Thyroid gland (tissue), 4 donors: ENCODE measurements at regions not wholly inside any gene's neighbourhood (a gene's known extent, or its start where the extent isn't known, plus 50 kb on each side); places are given as distances from the start of the nearest gene placed in this dataset.

Experiments
- DNase-seq, 2 donors: peaks; one replicate each; pipeline ENCODE4 v3.0.0-alpha.2; 2019
- H3K27ac ChIP-seq, 3 donors: fragments of 200-600 bp; sonication (generic); 1 replicate in 2 of 3; 2 replicates in 1 of 3; pipeline ENCODE4 v1.5.1; 2016 to 2019; ENCODE audit warnings: mild to moderate bottlenecking in 1 of 3, moderate library complexity in 1 of 3
- H3K27me3 ChIP-seq: fragments of 200-600 bp; sonication (generic); one replicate; pipeline ENCODE4 v1.5.1; 2019
- H3K36me3 ChIP-seq, 2 donors: fragments of 200-600 bp; sonication (generic); one replicate each; pipeline ENCODE4 v1.5.1; 2016 to 2019
- H3K4me1 ChIP-seq, 2 donors: fragments of 200-600 bp; sonication (generic); one replicate each; pipeline ENCODE4 v1.5.1; 2017 to 2019
- H3K4me3 ChIP-seq, 3 donors: fragments of 200-600 bp; sonication (generic); replicated peaks in 1 of 3; 1 replicate in 2 of 3; 2 replicates in 1 of 3; pipeline ENCODE4 v1.5.1; 2016; ENCODE audit warnings: mild to moderate bottlenecking in 1 of 3
- H3K9me3 ChIP-seq: fragments of 200-600 bp; sonication (generic); one replicate; pipeline ENCODE4 v1.5.1; 2017
- CTCF ChIP-seq, 6 experiments: fragments of 200-600 bp in 3 of 6; fragments of 450-650 bp in 3 of 6; sonication (generic) in 3 of 6; IDR thresholded peaks; one replicate each; pipeline ENCODE4 v1.5.1; 2016 to 2019; ENCODE audit warnings: antibody characterized with exemption in 6 of 6, mild to moderate bottlenecking in 2 of 6, inconsistent platforms in 1 of 6, moderate library complexity in 1 of 6
- POLR2A ChIP-seq, 2 donors: fragments of 450-650 bp; IDR thresholded peaks; one replicate each; pipeline ENCODE4 v1.6.1; 2017; ENCODE audit warnings: antibody characterized with exemption in 2 of 2, mild to moderate bottlenecking in 2 of 2, moderate library complexity in 1 of 2
- WGBS, 2 donors: methylation state at CpG; one replicate each; pipeline ENCODE4 v1.1.5; 2017; 5-methylcytosine and 5-hydroxymethylcytosine counted together
- intact Hi-C: fragments of 100-400 bp; cut with DNase I; formaldehyde crosslinking; loops from one replicate; pipeline ENCODE4 v1.15.1; 2023

- intact Hi-C loops, result no loop called here
- TF ChIP-seq CTCF (IDR thresholded peaks at IDR 0.05) (no peak), POLR2A (IDR thresholded peaks at IDR 0.05) (no peak)
- H3K4me1 ChIP-seq, result no peaks in the 10 kb centered on the region
Measured at GRCh38 chr5:138651767-138652117, 76.5 kb upstream of the HSPA9 start.

GRCh38 chr5:138651058-138651766, 76.0 kb upstream of the HSPA9 start:
- no peaks in the 10 kb centered on the region for H3K36me3 ChIP-seq
- 80% methylated on average over 14 of the region's 14 CpGs for WGBS, 2 donors
- intact Hi-C loops, result no loop called here
- no peak overlapping the region for H3K4me3 ChIP-seq
- no peaks in the 10 kb centered on the region for H3K9me3 ChIP-seq
- no peaks in the 10 kb centered on the region for H3K27me3 ChIP-seq
- H3K27ac ChIP-seq, result no peak overlapping the region
- TF ChIP-seq POLR2A (IDR thresholded peaks at IDR 0.05) (no peak), CTCF (IDR thresholded peaks at IDR 0.05) (no peak)
- no peaks in the 10 kb centered on the region for H3K4me1 ChIP-seq
- DNase-seq, result no peak

More at GRCh38 chr5:138651767-138652117, 76.5 kb upstream of the HSPA9 start:
- no peaks in the 10 kb centered on the region for H3K9me3 ChIP-seq
- H3K27me3 ChIP-seq, result no peaks in the 10 kb centered on the region
- no peak overlapping the region for H3K27ac ChIP-seq
- DNase-seq, result no peak
- H3K4me3 ChIP-seq, result no peak overlapping the region
- H3K36me3 ChIP-seq, result no peaks in the 10 kb centered on the region
- 79 to 81% methylated on average over 6 of the region's 6 CpGs for WGBS, 2 donors

GRCh38 chr5:138650196-138650595, 75.0 kb upstream of the HSPA9 start:
- DNase-seq, result no peak
- H3K4me3 ChIP-seq, result no peak overlapping the region
- intact Hi-C loops, result no loop called here
- no peak for TF ChIP-seq CTCF (IDR thresholded peaks at IDR 0.05)
- no peak for TF ChIP-seq POLR2A (IDR thresholded peaks at IDR 0.05)
- no peaks in the 10 kb centered on the region for H3K36me3 ChIP-seq
- no peaks in the 10 kb centered on the region for H3K9me3 ChIP-seq
- H3K27me3 ChIP-seq, result no peaks in the 10 kb centered on the region
- H3K27ac ChIP-seq, result no peak overlapping the region
- WGBS, 2 donors, result 94 to 95% methylated on average over 7 of the region's 7 CpGs
- no peaks in the 10 kb centered on the region for H3K4me1 ChIP-seq

GRCh38 chr5:138649775-138650174, 74.6 kb upstream of the HSPA9 start:
- Histone ChIP-seq H3K27ac (no peak overlapping the region), H3K4me3 (no peak overlapping the region), H3K4me1 (no peaks in the 10 kb centered on the region), H3K36me3 (no peaks in the 10 kb centered on the region), H3K27me3 (no peaks in the 10 kb centered on the region), H3K9me3 (no peaks in the 10 kb centered on the region)
- 66% methylated on average over 2 to 3 of the region's 3 CpGs for WGBS, 2 donors
- intact Hi-C loops, result loop anchor here (10.0 kb wide), 1 partner anchor 615 kb away; no protein-coding TSS in a partner anchor
- DNase-seq, result no peak
- no peak for TF ChIP-seq POLR2A (IDR thresholded peaks at IDR 0.05)

- no peak for DNase-seq
- Histone ChIP-seq H3K27ac (no peak overlapping the region), H3K27me3 (no peaks in the 10 kb centered on the region), H3K4me1 (no peaks in the 10 kb centered on the region), H3K4me3 (no peak overlapping the region), H3K36me3 (no peaks in the 10 kb centered on the region), H3K9me3 (no peaks in the 10 kb centered on the region)
- no peak for TF ChIP-seq POLR2A (IDR thresholded peaks at IDR 0.05)
- TF ChIP-seq CTCF (IDR thresholded peaks at IDR 0.05), result no peak
- intact Hi-C loops, result loop anchor here (10.0 kb wide), 1 partner anchor 615 kb away; no protein-coding TSS in a partner anchor
- WGBS, 2 donors, result 71 to 75% methylated on average over 9 of the region's 9 CpGs
Measured at GRCh38 chr5:138649316-138649720, 74.1 kb upstream of the HSPA9 start.
